DOHH2 (cell line): ENCODE measurements at regions not wholly inside any gene's neighbourhood (a gene's known extent, or its start where the extent isn't known, plus 50 kb on each side); places are given as distances from the start of the nearest gene placed in this dataset.

Source experiments
- H3F3A ChIP-seq: fragments of 200-600 bp; sonication (generic), shearing (Covaris generic); 2 replicates; pipeline ENCODE4 v1.6.0; 2016; ENCODE audit warnings: antibody characterized with exemption, mild to moderate bottlenecking; ENCODE audit not compliant: control insufficient read depth, insufficient read depth
- H3K27ac ChIP-seq: fragments of 200-600 bp; sonication (generic); 2 replicates; pipeline ENCODE4 v1.5.1; 2014; ENCODE audit warnings: low read depth, mild to moderate bottlenecking, low read length, moderate library complexity
- H3K27me3 ChIP-seq: fragments of 200-600 bp; sonication (generic); 2 replicates; pipeline ENCODE4 v1.6.1; 2014; ENCODE audit warnings: mild to moderate bottlenecking, low read length, mixed read lengths; ENCODE audit not compliant: control insufficient read depth
- H3K36me3 ChIP-seq: fragments of 200-600 bp; sonication (generic); 2 replicates; pipeline ENCODE4 v1.6.1; 2014; ENCODE audit warnings: mild to moderate bottlenecking, low read length, moderate library complexity, mixed read lengths; ENCODE audit not compliant: control insufficient read depth
- H3K4me1 ChIP-seq: fragments of 200-600 bp; sonication (generic); 2 replicates; pipeline ENCODE4 v1.6.1; 2014; ENCODE audit warnings: mild to moderate bottlenecking, low read length, mixed read lengths; ENCODE audit not compliant: control insufficient read depth
- H3K4me2 ChIP-seq: fragments of 200-600 bp; sonication (generic); 2 replicates; pipeline ENCODE4 v1.6.0; 2014; ENCODE audit warnings: mild to moderate bottlenecking, low read length, moderate library complexity
- H3K4me3 ChIP-seq: fragments of 200-600 bp; sonication (generic); 2 replicates; pipeline ENCODE4 v1.5.1; 2014; ENCODE audit warnings: mild to moderate bottlenecking, low read length, mixed read lengths
- H3K79me2 ChIP-seq: fragments of 200-600 bp; sonication (generic); 2 replicates; pipeline ENCODE4 v1.6.1; 2014; ENCODE audit warnings: mild to moderate bottlenecking, low read length, mixed read lengths; ENCODE audit not compliant: control insufficient read depth
- H3K9me2 ChIP-seq: fragments of 200-600 bp; sonication (generic); replicated peaks from 2 replicates; pipeline ENCODE4 v1.6.1; 2014; ENCODE audit warnings: mild to moderate bottlenecking, low read length, mixed read lengths; ENCODE audit not compliant: control insufficient read depth
- H3K9me3 ChIP-seq: fragments of 200-600 bp; sonication (generic); 2 replicates; pipeline ENCODE4 v1.6.1; 2014; ENCODE audit warnings: antibody characterized with exemption, low read length, mixed read lengths; ENCODE audit not compliant: control insufficient read depth, insufficient read depth
- H4K20me1 ChIP-seq: fragments of 200-600 bp; sonication (generic); 2 replicates; pipeline ENCODE4 v1.6.0; 2014; ENCODE audit warnings: low read depth, mild to moderate bottlenecking, antibody characterized with exemption, low read length, moderate library complexity; ENCODE audit not compliant: control insufficient read depth, insufficient read depth
- EZH2phosphoT487 ChIP-seq: fragments of 200-600 bp; sonication (generic); IDR thresholded peaks from 2 replicates; pipeline ENCODE4 v1.6.1; 2017; ENCODE audit warnings: borderline replicate concordance, mild to moderate bottlenecking, antibody characterized with exemption, low read length, moderate library complexity, mixed read lengths
- TF ChIP-seq, protein P1 (sequence below): fragments of 200-600 bp; sonication (generic); IDR thresholded peaks from one replicate; pipeline ENCODE4 v1.5.1; 2014; ENCODE audit warnings: antibody characterized with exemption, mild to moderate bottlenecking, low read depth, low read length; ENCODE audit not compliant: poor library complexity, severe bottlenecking

- no peaks in the 10 kb centered on the region for H3K9me3 ChIP-seq
- no peaks in the 10 kb centered on the region for H3K36me3 ChIP-seq
- TF ChIP-seq, protein P1, sequence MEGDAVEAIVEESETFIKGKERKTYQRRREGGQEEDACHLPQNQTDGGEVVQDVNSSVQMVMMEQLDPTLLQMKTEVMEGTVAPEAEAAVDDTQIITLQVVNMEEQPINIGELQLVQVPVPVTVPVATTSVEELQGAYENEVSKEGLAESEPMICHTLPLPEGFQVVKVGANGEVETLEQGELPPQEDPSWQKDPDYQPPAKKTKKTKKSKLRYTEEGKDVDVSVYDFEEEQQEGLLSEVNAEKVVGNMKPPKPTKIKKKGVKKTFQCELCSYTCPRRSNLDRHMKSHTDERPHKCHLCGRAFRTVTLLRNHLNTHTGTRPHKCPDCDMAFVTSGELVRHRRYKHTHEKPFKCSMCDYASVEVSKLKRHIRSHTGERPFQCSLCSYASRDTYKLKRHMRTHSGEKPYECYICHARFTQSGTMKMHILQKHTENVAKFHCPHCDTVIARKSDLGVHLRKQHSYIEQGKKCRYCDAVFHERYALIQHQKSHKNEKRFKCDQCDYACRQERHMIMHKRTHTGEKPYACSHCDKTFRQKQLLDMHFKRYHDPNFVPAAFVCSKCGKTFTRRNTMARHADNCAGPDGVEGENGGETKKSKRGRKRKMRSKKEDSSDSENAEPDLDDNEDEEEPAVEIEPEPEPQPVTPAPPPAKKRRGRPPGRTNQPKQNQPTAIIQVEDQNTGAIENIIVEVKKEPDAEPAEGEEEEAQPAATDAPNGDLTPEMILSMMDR: no peak
- TF ChIP-seq EZH2phosphoT487: no peak
- no peaks in the 10 kb centered on the region for H3K4me1 ChIP-seq
- no peaks in the 10 kb centered on the region for H3K79me2 ChIP-seq
- H4K20me1 ChIP-seq: no peaks in the 10 kb centered on the region
- no peaks in the 10 kb centered on the region for H3F3A ChIP-seq
- no peak overlapping the region for H3K4me2 ChIP-seq
- H3K9me2 ChIP-seq: no peaks in the 10 kb centered on the region
- no peak overlapping the region for H3K4me3 ChIP-seq
- H3K27me3 ChIP-seq: no peaks in the 10 kb centered on the region
- no peak overlapping the region for H3K27ac ChIP-seq
Observed at GRCh38 chr1:81710857-81711256, 89.9 kb upstream of the ADGRL2 start.

DNA sequence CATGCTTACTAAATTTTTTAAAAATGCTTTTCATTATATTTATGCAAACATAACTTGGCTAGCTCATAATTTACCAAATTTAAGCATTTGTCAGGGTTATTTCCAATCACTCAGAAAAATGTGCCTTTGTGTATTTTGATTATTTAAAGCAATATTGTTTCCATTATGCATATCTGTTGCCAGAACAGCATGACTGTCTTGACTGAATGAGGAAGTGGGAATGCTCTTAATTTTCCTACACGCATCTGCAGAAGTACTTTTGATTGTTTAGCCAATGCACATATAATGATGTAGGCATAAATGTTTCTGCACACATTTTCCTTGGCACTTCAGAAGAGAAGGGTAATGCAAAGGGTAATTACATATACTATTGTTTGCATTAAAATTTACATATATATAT lies 92.5 kb upstream of the ADGRL2 start:
- Histone ChIP-seq H3K4me1 (no peaks in the 10 kb centered on the region), H3K27me3 (no peaks in the 10 kb centered on the region), H3K79me2 (no peaks in the 10 kb centered on the region), H4K20me1 (no peaks in the 10 kb centered on the region), H3K9me2 (no peaks in the 10 kb centered on the region), H3K27ac (no peak overlapping the region), H3F3A (no peaks in the 10 kb centered on the region), H3K4me3 (no peak overlapping the region), H3K9me3 (no peaks in the 10 kb centered on the region), H3K4me2 (no peak overlapping the region), H3K36me3 (no peaks in the 10 kb centered on the region)
- TF ChIP-seq EZH2phosphoT487: no peak
- TF ChIP-seq, protein P1: no peak

DNA sequence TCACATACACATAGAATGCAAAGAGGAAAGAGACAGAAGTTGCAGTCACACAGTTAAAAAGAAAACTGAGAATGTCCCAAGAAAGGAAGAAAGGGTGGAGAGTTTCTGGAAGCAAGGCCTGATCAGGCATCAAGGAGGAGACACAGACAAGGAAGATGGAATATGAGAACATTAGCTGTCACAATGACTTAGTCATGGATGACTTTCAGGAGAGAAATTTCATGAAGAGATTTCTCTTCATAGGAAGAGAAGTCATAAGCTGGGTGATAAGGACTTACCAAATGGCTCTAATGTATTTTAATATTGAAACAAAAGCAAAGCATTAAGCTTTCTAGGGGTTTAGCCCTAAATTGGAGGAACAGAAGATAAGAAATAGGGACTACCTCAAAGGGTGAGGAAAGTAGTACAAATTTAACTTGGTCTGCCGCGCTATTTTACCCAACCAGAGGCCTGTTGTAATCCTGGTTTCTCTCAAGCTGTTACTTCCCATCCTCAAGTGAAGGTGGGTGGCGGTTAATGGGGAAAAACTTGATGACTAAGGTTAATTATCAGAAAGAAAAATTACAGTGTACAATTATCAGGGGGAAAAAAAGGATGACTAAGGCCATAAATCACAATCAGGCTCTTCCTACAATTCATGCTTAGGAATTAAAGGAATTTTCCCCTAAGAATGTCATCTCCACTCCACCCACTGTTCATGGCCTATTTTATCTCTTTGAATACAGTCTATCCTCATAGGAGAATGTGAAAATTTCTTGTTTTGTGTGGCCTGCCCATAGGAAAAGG lies 93.9 kb upstream of the ADGRL2 start:
- no peak overlapping the region for H3K4me2 ChIP-seq
- H4K20me1 ChIP-seq: no peaks in the 10 kb centered on the region
- no peaks in the 10 kb centered on the region for H3K36me3 ChIP-seq
- no peaks in the 10 kb centered on the region for H3F3A ChIP-seq
- H3K27ac ChIP-seq: no peak overlapping the region
- H3K79me2 ChIP-seq: no peaks in the 10 kb centered on the region
- no peaks in the 10 kb centered on the region for H3K9me3 ChIP-seq
- no peaks in the 10 kb centered on the region for H3K9me2 ChIP-seq
- H3K4me3 ChIP-seq: no peak overlapping the region
- no peak for TF ChIP-seq EZH2phosphoT487
- TF ChIP-seq, protein P1: no peak
- no peaks in the 10 kb centered on the region for H3K27me3 ChIP-seq
- H3K4me1 ChIP-seq: no peaks in the 10 kb centered on the region
